GM23248 (cell line): ENCODE measurements at regions not wholly inside any gene's neighbourhood (a gene's known extent, or its start where the extent isn't known, plus 50 kb on each side); places are given as distances from the start of the nearest gene placed in this dataset.

Experiments
- EZH2 ChIP-seq: fragments of 200-600 bp; sonication (generic); IDR thresholded peaks from 2 replicates; pipeline ENCODE4 v1.6.1; 2018; ENCODE audit warnings: antibody characterized with exemption, mild to moderate bottlenecking; ENCODE audit not compliant: insufficient read depth, poor library complexity, severe bottlenecking
- EZH2phosphoT487 ChIP-seq: fragments of 200-600 bp; sonication (generic); IDR thresholded peaks from 2 replicates; pipeline ENCODE4 v1.6.1; 2018; ENCODE audit warnings: antibody characterized with exemption, moderate library complexity, mild to moderate bottlenecking, low read depth; ENCODE audit not compliant: insufficient read depth

DNA sequence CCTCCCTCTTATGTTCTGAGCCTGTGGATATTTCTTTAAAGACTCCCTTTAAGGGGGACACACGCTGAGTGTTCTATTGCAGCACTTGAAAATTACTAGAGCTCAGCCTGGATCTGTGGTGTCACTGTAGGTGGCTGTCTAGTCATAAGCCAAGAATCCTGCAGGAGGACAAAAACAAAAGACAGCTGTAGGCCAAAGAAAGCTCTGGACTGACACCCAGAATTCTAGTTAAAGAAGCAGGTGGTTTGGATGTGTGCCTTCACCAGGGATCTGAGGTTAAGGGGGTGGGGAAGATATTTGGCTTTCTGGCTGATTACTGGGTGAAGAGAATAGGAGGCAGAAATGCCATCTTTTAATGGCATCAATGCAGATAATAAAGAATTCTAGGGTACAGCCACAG is 842.5 kb upstream of the NXPH2 start:
- TF ChIP-seq EZH2 = no peak
- TF ChIP-seq EZH2phosphoT487 = no peak
